Heart left ventricle (tissue), 16 donors: ENCODE measurements at regions not wholly inside any gene's neighbourhood (a gene's known extent, or its start where the extent isn't known, plus 50 kb on each side); places are given as distances from the start of the nearest gene placed in this dataset.
A peak's percentile ranks its signal among the peaks of the same experiment; 100 is the strongest.
"Not testable (repeated sequence)": the region's sequence is repeated elsewhere in the genome, so short reads cannot be mapped to it uniquely, and the experiment has no call there.

Source experiments
- ATAC-seq, 4 donors: fragments of 200-7000 bp; cut with Tn5 transposase; one replicate each; pipeline ENCODE4 v1.9.1; 2020 to 2022; ENCODE audit warnings: moderate library complexity in 4 of 4, mild to moderate bottlenecking in 3 of 4, moderate number of reproducible peaks in 1 of 4
- DNase-seq, 5 donors: peaks; one replicate each; pipeline ENCODE4 v3.0.0-alpha.2; 2020
- H3K27ac ChIP-seq, 12 donors: fragments of 200-600 bp; sonication (generic) in 4 of 12; one replicate each; pipeline versions ENCODE4 v1.5.0 to v1.8.0; 2016 to 2022; ENCODE audit warnings: mild to moderate bottlenecking in 2 of 12
- H3K27me3 ChIP-seq, 9 donors: fragments of 200-600 bp; sonication (generic) in 2 of 9; one replicate each; pipeline versions ENCODE4 v1.5.1 to v1.8.0; 2016 to 2022; ENCODE audit warnings: mild to moderate bottlenecking in 3 of 9
- H3K36me3 ChIP-seq, 9 donors: fragments of 200-600 bp; sonication (generic) in 2 of 9; one replicate each; pipeline versions ENCODE4 v1.5.0 to v1.8.0; 2018 to 2022; ENCODE audit warnings: mild to moderate bottlenecking in 2 of 9
- H3K4me1 ChIP-seq, 12 donors: fragments of 200-600 bp; sonication (generic) in 4 of 12; one replicate each; pipeline versions ENCODE4 v1.5.0 to v1.8.0; 2016 to 2022; ENCODE audit warnings: mild to moderate bottlenecking in 3 of 12
- H3K4me3 ChIP-seq, 12 donors: fragments of 200-600 bp; sonication (generic) in 4 of 12; one replicate each; pipeline versions ENCODE4 v1.5.0 to v1.8.0; 2017 to 2022; ENCODE audit warnings: mild to moderate bottlenecking in 9 of 12, moderate library complexity in 4 of 12
- H3K9me3 ChIP-seq, 12 donors: fragments of 200-600 bp; sonication (generic) in 4 of 12; one replicate each; pipeline versions ENCODE4 v1.5.0 to v1.8.0; 2016 to 2022; ENCODE audit warnings: mild to moderate bottlenecking in 1 of 12
- POLR2A ChIP-seq, 2 donors: fragments of 450-650 bp; IDR thresholded peaks; one replicate each; pipeline ENCODE4 v1.6.1; 2017; ENCODE audit warnings: antibody characterized with exemption in 2 of 2, mild to moderate bottlenecking in 2 of 2, moderate library complexity in 2 of 2
- WGBS, 4 donors: extraction: QIAGEN DNeasy Blood & Tissue Kit in 2 of 4; methylation state at CpG; one replicate each; pipeline versions ENCODE4 v1.1.5 to v1.1.7; 2013 to 2018; 5-methylcytosine and 5-hydroxymethylcytosine counted together
- intact Hi-C, 10 donors: fragments of 100-400 bp; cut with DNase I; formaldehyde crosslinking; loops; one replicate each; pipeline versions ENCODE4 v1.11.1 to v1.14.2; 2022
- TF ChIP-seq, protein P1 (sequence below), 12 donors: fragments of 200-600 bp; sonication (generic) in 4 of 12; IDR thresholded peaks; one replicate each; pipeline versions ENCODE4 v1.5.0 to v1.8.0; 2018 to 2022; ENCODE audit warnings: antibody characterized with exemption in 12 of 12, mild to moderate bottlenecking in 5 of 12
- donor health status: ischemic (EF 13 %, LVEDD 7.1; RV severe dilation, severe dysfunction).
- donor health status: healthy with polysubstance abuse.
- donor health status: DM: no; HTN: yes; CAD: no.
- donor health status: DM: no; HTN: no; CAD: no.
- donor health status: ischemic (EF 25% LVEDD 6.9; RV normal size, moderate dysfunction).
- donor health status: ischemic (EF 25% LVEDD 5.7; RV mildly dilated, moderate dysfunction).
- donor health status: healthy.
- donor health status: DM: yes; HTN: yes; CAD: no.
- donor health status: ischemic (EF 35%, LVEDD 5.7; RV mildly dilated, moderate dysfunction).
- donor health status: nonischemic (EF 11% LVEDD 7.7; RV severe dilation, severe dysfunction).
- donor health status: DM: yes; HTN: yes; CAD: no.
- donor health status: PGD.
- donor health status: ischemic (EF 29% LVEDD 5.4; RV normal size, mild dysfunction).
- donor health status: nonischemic (EF 23%, LVEDD 6.1; RV moderate dilation, normal function).

GRCh38 chr12:93235881-93236280, 141.8 kb upstream of the NUDT4 start:
- DNase-seq, result no peak
- intact Hi-C loops, result loop anchor here in 1 of 10 donors (5.0 kb wide), 1 partner anchor 49 kb away; no protein-coding TSS in a partner anchor

DNA sequence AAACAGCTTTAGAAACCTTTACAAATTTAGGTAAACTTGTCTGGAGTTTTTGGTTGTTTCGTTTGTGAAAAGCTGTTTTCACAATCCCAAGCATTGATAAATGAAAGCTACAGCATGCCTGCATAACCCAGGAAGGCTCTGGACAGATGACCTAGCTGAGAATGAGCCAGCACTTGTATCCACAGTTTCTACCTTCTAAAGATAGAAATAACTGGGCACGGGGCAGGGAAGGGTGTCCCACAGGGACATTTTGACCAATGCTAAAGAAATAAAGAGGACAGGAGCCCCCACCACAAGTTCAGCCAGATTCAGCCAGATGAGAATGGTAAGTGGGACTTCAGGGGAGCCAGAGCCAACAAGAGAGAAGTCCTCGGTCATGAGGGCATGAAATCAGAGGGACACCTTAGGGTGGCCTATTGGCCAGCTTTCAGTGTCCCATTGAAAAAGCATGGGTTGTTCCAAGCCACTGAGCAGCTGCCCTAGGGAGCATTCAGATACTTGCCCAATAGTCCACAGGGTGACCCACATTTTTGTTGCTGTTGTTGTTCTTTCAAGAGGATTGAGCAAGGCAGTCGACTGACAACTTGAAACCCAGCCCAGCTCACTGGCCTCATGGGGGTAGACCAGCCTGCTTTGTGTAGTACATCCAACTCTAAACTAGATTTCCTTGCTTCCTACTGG, 140.3 kb upstream of the NUDT4 start:
- Histone ChIP-seq H3K9me3 (peaks cover 0 to 31% (median 5%) of the 10 kb centered on the region in 12 donors), H3K27ac (peak overlapping the region in 4 of 12 donors; percentile 31 to 55 (median 44)), H3K36me3 (no peaks in the 10 kb centered on the region), H3K4me1 (peaks cover 0 to 12% (median 2%) of the 10 kb centered on the region in 12 donors), H3K27me3 (no peaks in the 10 kb centered on the region), H3K4me3 (no peak overlapping the region)
- DNase-seq, result peak in 1 of 5 donors; percentile 42
- TF ChIP-seq, protein P1, sequence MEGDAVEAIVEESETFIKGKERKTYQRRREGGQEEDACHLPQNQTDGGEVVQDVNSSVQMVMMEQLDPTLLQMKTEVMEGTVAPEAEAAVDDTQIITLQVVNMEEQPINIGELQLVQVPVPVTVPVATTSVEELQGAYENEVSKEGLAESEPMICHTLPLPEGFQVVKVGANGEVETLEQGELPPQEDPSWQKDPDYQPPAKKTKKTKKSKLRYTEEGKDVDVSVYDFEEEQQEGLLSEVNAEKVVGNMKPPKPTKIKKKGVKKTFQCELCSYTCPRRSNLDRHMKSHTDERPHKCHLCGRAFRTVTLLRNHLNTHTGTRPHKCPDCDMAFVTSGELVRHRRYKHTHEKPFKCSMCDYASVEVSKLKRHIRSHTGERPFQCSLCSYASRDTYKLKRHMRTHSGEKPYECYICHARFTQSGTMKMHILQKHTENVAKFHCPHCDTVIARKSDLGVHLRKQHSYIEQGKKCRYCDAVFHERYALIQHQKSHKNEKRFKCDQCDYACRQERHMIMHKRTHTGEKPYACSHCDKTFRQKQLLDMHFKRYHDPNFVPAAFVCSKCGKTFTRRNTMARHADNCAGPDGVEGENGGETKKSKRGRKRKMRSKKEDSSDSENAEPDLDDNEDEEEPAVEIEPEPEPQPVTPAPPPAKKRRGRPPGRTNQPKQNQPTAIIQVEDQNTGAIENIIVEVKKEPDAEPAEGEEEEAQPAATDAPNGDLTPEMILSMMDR (IDR thresholded peaks at IDR 0.05), result no peak
- TF ChIP-seq POLR2A (IDR thresholded peaks at IDR 0.05), result no peak
- peak; percentile 44 to 75 (median 70) for ATAC-seq
- 46 to 70% (median 59%) methylated on average over 4 of the region's 4 CpGs for WGBS, 4 donors
- intact Hi-C loops, result loop anchor here in 1 of 10 donors (5.0 kb wide), 1 partner anchor 50 kb away; no protein-coding TSS in a partner anchor

More at GRCh38 chr12:93235881-93236280, 141.8 kb upstream of the NUDT4 start:
- ATAC-seq, result peak in 1 of 4 donors; percentile 8
- Histone ChIP-seq H3K4me1 (peaks cover 0 to 7% (median 0%) of the 10 kb centered on the region in 12 donors), H3K27me3 (no peaks in the 10 kb centered on the region), H3K27ac (no peak overlapping the region), H3K4me3 (no peak overlapping the region), H3K9me3 (peaks cover 0 to 31% (median 5%) of the 10 kb centered on the region in 12 donors), H3K36me3 (no peaks in the 10 kb centered on the region)
- TF ChIP-seq, protein P1 (IDR thresholded peaks at IDR 0.05), result no peak
- no peak for TF ChIP-seq POLR2A (IDR thresholded peaks at IDR 0.05)
- 93 to 96% (median 95%) methylated on average over 4 to 5 of the region's 5 CpGs for WGBS, 4 donors

GRCh38 chr12:93238512-93239262, 139.0 kb upstream of the NUDT4 start:
- H3K27me3 ChIP-seq, H3K27ac ChIP-seq, H3K4me3 ChIP-seq, ATAC-seq, DNase-seq, H3K36me3 ChIP-seq: not testable (repeated sequence)
- intact Hi-C loops, result loop anchor here in 1 of 10 donors (5.0 kb wide), 1 partner anchor 51 kb away; no protein-coding TSS in a partner anchor
- Histone ChIP-seq H3K4me1 (peaks cover 0 to 25% (median 10%) of the 10 kb centered on the region in 12 donors), H3K9me3 (peaks cover 0 to 31% (median 5%) of the 10 kb centered on the region in 12 donors)
- WGBS, 4 donors, result 93 to 98% (median 97%) methylated on average over 6 of the region's 6 CpGs

GRCh38 chr12:93239789-93240188, 137.9 kb upstream of the NUDT4 start:
- WGBS, 4 donors, result 92 to 99% (median 96%) methylated on average over 2 of the region's 2 CpGs
- H3K4me1 ChIP-seq, result peaks cover 0 to 36% (median 21%) of the 10 kb centered on the region in 12 donors
- not testable (repeated sequence) for DNase-seq, H3K27ac ChIP-seq, H3K36me3 ChIP-seq, H3K27me3 ChIP-seq, H3K4me3 ChIP-seq, ATAC-seq
- H3K9me3 ChIP-seq, result peaks cover 0 to 31% (median 5%) of the 10 kb centered on the region in 12 donors
- intact Hi-C loops, result loop anchor here in 1 of 10 donors (5.0 kb wide), 2 partner anchors 52 to 138 kb away; partner anchors contain the start of gene NUDT4
